ENCODE measurements at regions not wholly inside any gene's neighbourhood (a gene's known extent, or its start where the extent isn't known, plus 50 kb on each side); places are given as distances from the start of the nearest gene placed in this dataset.

DNA sequence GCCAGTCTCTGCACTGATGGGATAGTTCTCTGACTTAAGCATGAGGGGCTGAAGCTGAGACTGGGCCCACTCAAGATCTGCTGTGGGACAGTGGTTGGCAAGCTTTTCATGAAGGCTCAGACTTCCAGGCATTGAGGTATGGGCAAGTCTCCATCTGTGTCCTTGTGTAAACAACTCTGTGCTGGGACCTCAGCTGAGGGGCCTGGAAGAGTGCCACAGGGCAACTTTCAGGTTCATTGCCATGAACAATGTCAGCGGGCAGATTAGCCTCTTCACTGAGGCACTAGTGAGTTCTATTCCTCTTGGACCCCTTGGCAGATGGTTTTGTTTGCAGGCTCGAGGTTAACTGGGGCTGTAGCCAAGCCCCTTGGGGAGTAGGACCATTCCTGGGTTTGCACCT is 127.1 kb downstream of the MRPS30 start:
- H3K4me3 ChIP-seq = no peak overlapping the region
- H3K27me3 ChIP-seq = no peaks in the 10 kb centered on the region
- no peak overlapping the region for H3K27ac ChIP-seq
- H3K36me3 ChIP-seq = no peaks in the 10 kb centered on the region
- H3K9ac ChIP-seq (ENCODE audit: low read depth in 2 of 2, low read length in 2 of 2) = no peak overlapping the region
- H3K4me1 ChIP-seq = no peaks in the 10 kb centered on the region
- no peak for DNase-seq
- no peaks in the 10 kb centered on the region for H3K9me3 ChIP-seq
- TF ChIP-seq, protein P1, sequence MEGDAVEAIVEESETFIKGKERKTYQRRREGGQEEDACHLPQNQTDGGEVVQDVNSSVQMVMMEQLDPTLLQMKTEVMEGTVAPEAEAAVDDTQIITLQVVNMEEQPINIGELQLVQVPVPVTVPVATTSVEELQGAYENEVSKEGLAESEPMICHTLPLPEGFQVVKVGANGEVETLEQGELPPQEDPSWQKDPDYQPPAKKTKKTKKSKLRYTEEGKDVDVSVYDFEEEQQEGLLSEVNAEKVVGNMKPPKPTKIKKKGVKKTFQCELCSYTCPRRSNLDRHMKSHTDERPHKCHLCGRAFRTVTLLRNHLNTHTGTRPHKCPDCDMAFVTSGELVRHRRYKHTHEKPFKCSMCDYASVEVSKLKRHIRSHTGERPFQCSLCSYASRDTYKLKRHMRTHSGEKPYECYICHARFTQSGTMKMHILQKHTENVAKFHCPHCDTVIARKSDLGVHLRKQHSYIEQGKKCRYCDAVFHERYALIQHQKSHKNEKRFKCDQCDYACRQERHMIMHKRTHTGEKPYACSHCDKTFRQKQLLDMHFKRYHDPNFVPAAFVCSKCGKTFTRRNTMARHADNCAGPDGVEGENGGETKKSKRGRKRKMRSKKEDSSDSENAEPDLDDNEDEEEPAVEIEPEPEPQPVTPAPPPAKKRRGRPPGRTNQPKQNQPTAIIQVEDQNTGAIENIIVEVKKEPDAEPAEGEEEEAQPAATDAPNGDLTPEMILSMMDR (IDR thresholded peaks at IDR 0.05) = no peak
- intact Hi-C loops (cut with DNase I) = no loop called here

DNA sequence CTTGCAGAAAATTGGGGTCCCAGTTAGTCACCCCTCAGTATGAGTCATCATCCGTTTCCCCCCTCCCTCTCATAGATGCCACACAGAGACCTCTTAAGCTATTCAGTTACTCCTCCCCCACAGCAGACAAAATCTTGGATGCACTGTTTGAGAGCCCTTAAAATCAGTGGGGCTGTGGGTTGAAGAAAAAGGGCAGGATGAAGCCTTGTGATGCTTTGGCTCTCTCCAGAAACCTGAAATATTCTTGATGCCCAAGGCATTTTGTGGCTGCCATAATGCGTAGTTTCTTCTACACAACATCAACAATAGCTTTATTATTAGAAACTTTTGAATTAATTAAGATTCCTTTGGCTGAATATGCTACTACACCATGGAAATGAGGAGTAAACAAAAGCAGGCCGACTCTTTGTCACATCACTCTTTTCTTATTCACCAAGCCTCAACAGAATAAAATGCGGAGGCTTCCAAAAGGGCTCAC is 133.8 kb downstream of the MRPS30 start:
- Histone ChIP-seq H3K4me3 (no peak overlapping the region), H3K27ac (no peak overlapping the region), H3K9ac (ENCODE audit: low read depth in 2 of 2, low read length in 2 of 2) (no peak overlapping the region), H3K36me3 (no peaks in the 10 kb centered on the region), H3K4me1 (no peaks in the 10 kb centered on the region), H3K27me3 (no peaks in the 10 kb centered on the region), H3K9me3 (no peaks in the 10 kb centered on the region)
- intact Hi-C loops (cut with DNase I) = no loop called here
- TF ChIP-seq, protein P1 (IDR thresholded peaks at IDR 0.05) = no peak
- DNase-seq = no peak

DNA sequence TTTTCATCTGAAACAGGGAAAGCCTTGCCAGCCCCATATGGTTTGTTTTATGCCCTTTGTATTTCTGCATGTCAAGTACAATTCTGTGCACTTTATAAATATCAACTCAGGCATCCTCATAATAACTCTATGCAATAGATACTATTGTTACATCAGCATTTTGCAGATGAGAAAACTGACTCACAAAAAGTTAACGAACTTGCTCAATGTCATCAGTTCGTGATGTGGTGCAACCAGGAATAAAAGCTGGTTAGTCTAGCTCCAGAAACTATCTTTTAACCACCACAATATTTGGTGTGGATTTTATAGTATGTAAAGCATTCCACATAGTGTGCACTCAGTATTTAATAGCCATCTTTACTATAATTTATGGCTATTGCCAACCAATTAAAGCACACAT is 134.9 kb downstream of the MRPS30 start:
- H3K9ac ChIP-seq (ENCODE audit: low read depth in 2 of 2, low read length in 2 of 2) = no peak overlapping the region
- no peak overlapping the region for H3K4me3 ChIP-seq
- no peak overlapping the region for H3K27ac ChIP-seq
- no peaks in the 10 kb centered on the region for H3K36me3 ChIP-seq
- DNase-seq = no peak
- no peaks in the 10 kb centered on the region for H3K9me3 ChIP-seq
- no peaks in the 10 kb centered on the region for H3K27me3 ChIP-seq
- H3K4me1 ChIP-seq = no peaks in the 10 kb centered on the region
- intact Hi-C loops (cut with DNase I) = no loop called here
- TF ChIP-seq, protein P1 (IDR thresholded peaks at IDR 0.05) = no peak

DNA sequence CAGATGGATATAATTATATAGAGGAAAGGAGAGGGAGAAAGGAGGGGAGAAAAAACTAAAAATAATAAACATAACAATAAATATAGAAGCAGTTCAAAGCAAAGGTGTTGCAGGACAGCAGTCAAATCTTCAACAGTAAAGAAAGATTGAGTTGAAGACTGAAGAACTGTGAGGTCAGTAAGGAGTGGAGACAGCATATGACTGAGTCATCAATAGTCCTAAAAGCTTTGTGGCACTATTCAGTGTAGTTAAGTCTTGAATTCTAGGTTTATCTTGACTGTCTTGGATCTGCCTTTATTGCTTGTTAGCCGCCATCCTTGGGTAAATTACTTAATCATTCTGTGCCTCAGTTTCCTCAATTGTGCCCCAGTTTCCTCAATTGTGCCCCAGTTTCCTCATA is 137.0 kb downstream of the MRPS30 start:
- no peaks in the 10 kb centered on the region for H3K4me1 ChIP-seq
- H3K27me3 ChIP-seq = no peaks in the 10 kb centered on the region
- TF ChIP-seq, protein P1 (IDR thresholded peaks at IDR 0.05) = no peak
- H3K4me3 ChIP-seq = no peak overlapping the region
- no peaks in the 10 kb centered on the region for H3K9me3 ChIP-seq
- H3K9ac ChIP-seq (ENCODE audit: low read depth in 2 of 2, low read length in 2 of 2) = no peak overlapping the region
- H3K36me3 ChIP-seq = no peaks in the 10 kb centered on the region
- no peak overlapping the region for H3K27ac ChIP-seq
- intact Hi-C loops (cut with DNase I) = no loop called here
- no peak for DNase-seq

DNA sequence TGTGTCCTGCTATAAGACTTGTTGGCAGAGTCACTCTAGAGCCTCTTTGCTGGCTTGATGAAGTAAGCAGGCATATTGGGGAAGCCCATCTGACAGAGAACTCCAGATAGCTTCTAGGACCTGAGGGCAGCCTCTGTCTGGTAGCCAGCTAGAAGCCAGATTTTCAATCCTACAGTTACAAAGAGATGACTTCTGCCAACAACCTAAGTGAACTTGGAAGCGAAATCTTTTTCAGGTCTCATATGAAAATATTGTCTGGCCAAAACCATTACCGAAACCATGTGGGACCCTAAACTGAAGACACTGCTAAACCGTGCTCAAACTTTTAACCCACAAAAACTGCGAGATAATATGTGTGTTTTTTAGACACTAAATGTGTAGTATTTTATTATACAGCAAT is 140.9 kb downstream of the MRPS30 start:
- Histone ChIP-seq H3K9me3 (no peaks in the 10 kb centered on the region), H3K9ac (ENCODE audit: low read depth in 2 of 2, low read length in 2 of 2) (no peak overlapping the region), H3K4me1 (no peaks in the 10 kb centered on the region), H3K36me3 (no peaks in the 10 kb centered on the region), H3K27ac (no peak overlapping the region), H3K27me3 (no peaks in the 10 kb centered on the region), H3K4me3 (no peak overlapping the region)
- no peak for DNase-seq
- intact Hi-C loops (cut with DNase I) = loop anchor here (10.0 kb wide), 1 partner anchor 575 kb away; no protein-coding TSS in a partner anchor
- TF ChIP-seq, protein P1 (IDR thresholded peaks at IDR 0.05) = no peak

All from colonic mucosa (tissue), 4 donors.